ENCODE measurements at regions not wholly inside any gene's neighbourhood (a gene's known extent, or its start where the extent isn't known, plus 50 kb on each side); places are given as distances from the start of the nearest gene placed in this dataset.

- Histone ChIP-seq H3K27ac (no peak overlapping the region), H3K36me3 (no peaks in the 10 kb centered on the region), H3K27me3 (no peaks in the 10 kb centered on the region), H3K4me3 (no peak overlapping the region), H3K9me3 (no peaks in the 10 kb centered on the region), H3K4me1 (no peaks in the 10 kb centered on the region)
- intact Hi-C loops (cut with DNase I), result no loop called here
- TF ChIP-seq CTCF (IDR thresholded peaks at IDR 0.05), result no peak
- ATAC-seq (no peak), DNase-seq (no peak)
Observed at GRCh38 chr7:46954181-46954580, 627.7 kb downstream of the TNS3 start.

- intact Hi-C loops (cut with DNase I), result no loop called here
Observed at GRCh38 chr7:46953008-46953407, 628.9 kb downstream of the TNS3 start.

GRCh38 chr7:46949270-46949931, 632.5 kb downstream of the TNS3 start:
- Histone ChIP-seq H3K27ac (no peak overlapping the region), H3K27me3 (no peaks in the 10 kb centered on the region), H3K36me3 (no peaks in the 10 kb centered on the region), H3K4me3 (no peak overlapping the region), H3K9me3 (no peaks in the 10 kb centered on the region), H3K4me1 (no peaks in the 10 kb centered on the region)
- no peak for TF ChIP-seq CTCF (IDR thresholded peaks at IDR 0.05)
- DNase-seq (no peak), ATAC-seq (no peak)
- intact Hi-C loops (cut with DNase I), result no loop called here

More at GRCh38 chr7:46953008-46953407, 628.9 kb downstream of the TNS3 start:
- no peaks in the 10 kb centered on the region for H3K27me3 ChIP-seq
- TF ChIP-seq CTCF (IDR thresholded peaks at IDR 0.05), result no peak
- ATAC-seq (no peak), DNase-seq (no peak)
- H3K27ac ChIP-seq, result no peak overlapping the region
- no peaks in the 10 kb centered on the region for H3K36me3 ChIP-seq
- no peaks in the 10 kb centered on the region for H3K4me1 ChIP-seq
- H3K4me3 ChIP-seq, result no peak overlapping the region
- no peaks in the 10 kb centered on the region for H3K9me3 ChIP-seq

- intact Hi-C loops (cut with DNase I), result no loop called here
- Histone ChIP-seq H3K27me3 (no peaks in the 10 kb centered on the region), H3K36me3 (no peaks in the 10 kb centered on the region), H3K27ac (no peak overlapping the region), H3K4me3 (no peak overlapping the region), H3K9me3 (no peaks in the 10 kb centered on the region), H3K4me1 (no peaks in the 10 kb centered on the region)
- no peak for ATAC-seq
- DNase-seq, result no peak
- no peak for TF ChIP-seq CTCF (IDR thresholded peaks at IDR 0.05)
Observed at GRCh38 chr7:46948716-46949115, 633.2 kb downstream of the TNS3 start.

- Histone ChIP-seq H3K4me1 (no peaks in the 10 kb centered on the region), H3K9me3 (no peaks in the 10 kb centered on the region), H3K36me3 (no peaks in the 10 kb centered on the region), H3K27me3 (no peaks in the 10 kb centered on the region), H3K4me3 (no peak overlapping the region), H3K27ac (no peak overlapping the region)
- ATAC-seq (no peak), DNase-seq (no peak)
- intact Hi-C loops (cut with DNase I), result no loop called here
- no peak for TF ChIP-seq CTCF (IDR thresholded peaks at IDR 0.05)
Observed at GRCh38 chr7:46945328-46945727, 636.6 kb downstream of the TNS3 start.

Measured in left lung (tissue), 4 donors.